Liver (tissue), 8 donors: ENCODE measurements at regions not wholly inside any gene's neighbourhood (a gene's known extent, or its start where the extent isn't known, plus 50 kb on each side); places are given as distances from the start of the nearest gene placed in this dataset.

ENCODE experiments used
- DNase-seq: peaks from one replicate; pipeline ENCODE4 v3.0.0-alpha.2; 2017; ENCODE audit warnings: low spot score
- H3K27ac ChIP-seq, 2 donors: one replicate each; pipeline ENCODE4 v1.7.0; 2013; ENCODE audit warnings: inconsistent platforms in 2 of 2, low read length in 2 of 2, control low read depth in 1 of 2, low read depth in 1 of 2, mild to moderate bottlenecking in 1 of 2
- H3K27me3 ChIP-seq, 4 donors: one replicate each; pipeline versions ENCODE4 v1.6.1 to v1.7.0; 2013; ENCODE audit warnings: low read length in 3 of 4, inconsistent platforms in 1 of 4, mild to moderate bottlenecking in 1 of 4, moderate library complexity in 1 of 4; ENCODE audit not compliant: control insufficient read depth in 4 of 4, insufficient read depth in 4 of 4
- H3K36me3 ChIP-seq, 4 donors: one replicate each; pipeline versions ENCODE4 v1.6.1 to v1.7.0; 2013; ENCODE audit warnings: low read length in 3 of 4, mild to moderate bottlenecking in 3 of 4, low read depth in 1 of 4, moderate library complexity in 1 of 4; ENCODE audit not compliant: control insufficient read depth in 4 of 4, insufficient read depth in 3 of 4
- H3K4me1 ChIP-seq, 4 donors: one replicate each; pipeline versions ENCODE4 v1.6.1 to v1.7.0; 2013; ENCODE audit warnings: low read length in 3 of 4, mild to moderate bottlenecking in 3 of 4, moderate library complexity in 1 of 4; ENCODE audit not compliant: control insufficient read depth in 4 of 4, insufficient read depth in 4 of 4
- H3K4me3 ChIP-seq, 3 donors: one replicate each; pipeline versions ENCODE4 v1.6.1 to v1.7.0; 2013; ENCODE audit warnings: low read length in 3 of 3, control low read depth in 1 of 3, low read depth in 1 of 3, mild to moderate bottlenecking in 1 of 3
- H3K9ac ChIP-seq, 2 donors: one replicate each; pipeline ENCODE4 v1.7.0; 2013; ENCODE audit warnings: low read length in 2 of 2, mild to moderate bottlenecking in 2 of 2, moderate library complexity in 2 of 2, control low read depth in 1 of 2, low read depth in 1 of 2
- H3K9me3 ChIP-seq, 4 donors: one replicate each; pipeline versions ENCODE4 v1.6.1 to v1.7.0; 2013; ENCODE audit warnings: low read length in 3 of 4; ENCODE audit not compliant: control insufficient read depth in 4 of 4
- ATF3 ChIP-seq: IDR thresholded peaks from 2 replicates; pipeline ENCODE4 v1.6.1; 2016; ENCODE audit warnings: antibody characterized with exemption
- EGR1 ChIP-seq, 2 donors: IDR thresholded peaks; 2 replicates each; pipeline ENCODE4 v1.6.1; 2016 to 2018; ENCODE audit warnings: antibody characterized with exemption in 2 of 2, low read depth in 2 of 2
- FOXA1 ChIP-seq: IDR thresholded peaks from 2 replicates; pipeline ENCODE4 v1.6.1; 2016; ENCODE audit warnings: antibody characterized with exemption
- FOXA2 ChIP-seq: IDR thresholded peaks from 2 replicates; pipeline ENCODE4 v1.6.1; 2016; ENCODE audit warnings: antibody characterized with exemption
- GABPA ChIP-seq, 2 donors: IDR thresholded peaks in 1 of 2; conservative IDR thresholded peaks in 1 of 2; 2 replicates each; pipeline ENCODE4 v1.6.1; 2016; ENCODE audit warnings: antibody characterized with exemption in 2 of 2, mild to moderate bottlenecking in 1 of 2, moderate library complexity in 1 of 2
- HNF4A ChIP-seq, 2 donors: conservative IDR thresholded peaks; 2 replicates each; pipeline ENCODE4 v1.6.1; 2016; ENCODE audit warnings: antibody characterized with exemption in 2 of 2, mild to moderate bottlenecking in 2 of 2
- HNF4G ChIP-seq: IDR thresholded peaks from 2 replicates; pipeline ENCODE4 v1.6.1; 2016; ENCODE audit warnings: antibody characterized with exemption
- JUND ChIP-seq, 2 donors: IDR thresholded peaks; 2 replicates each; pipeline ENCODE4 v1.6.1; 2016; ENCODE audit warnings: antibody characterized with exemption in 2 of 2
- NR2F2 ChIP-seq: IDR thresholded peaks from 2 replicates; pipeline ENCODE4 v1.6.1; 2016; ENCODE audit warnings: antibody characterized with exemption
- RAD21 ChIP-seq, 2 donors: IDR thresholded peaks; 2 replicates each; pipeline ENCODE4 v1.6.1; 2016; ENCODE audit warnings: antibody characterized with exemption in 2 of 2, mild to moderate bottlenecking in 2 of 2
- REST ChIP-seq: IDR thresholded peaks from 2 replicates; pipeline ENCODE4 v1.6.1; 2016; ENCODE audit warnings: antibody characterized with exemption, mild to moderate bottlenecking
- RXRA ChIP-seq, 2 donors: IDR thresholded peaks; 2 replicates each; pipeline ENCODE4 v1.6.1; 2017 to 2018; ENCODE audit warnings: antibody characterized with exemption in 2 of 2, mild to moderate bottlenecking in 1 of 2
- SP1 ChIP-seq: IDR thresholded peaks from 2 replicates; pipeline ENCODE4 v1.6.1; 2018; ENCODE audit warnings: antibody characterized with exemption, mild to moderate bottlenecking
- TAF1 ChIP-seq: conservative IDR thresholded peaks from 2 replicates; pipeline ENCODE4 v1.6.1; 2016; ENCODE audit warnings: antibody characterized with exemption, mild to moderate bottlenecking
- YY1 ChIP-seq: IDR thresholded peaks from 2 replicates; pipeline ENCODE4 v1.6.1; 2016; ENCODE audit warnings: antibody characterized with exemption, mild to moderate bottlenecking
- WGBS: extraction: QIAGEN DNeasy Blood & Tissue Kit; methylation state at CpG from one replicate; pipeline ENCODE4 v1.1.7; 2013; 5-methylcytosine and 5-hydroxymethylcytosine counted together
- TF ChIP-seq, protein P1 (sequence below): fragments of 150-350 bp; IDR thresholded peaks from 2 replicates; pipeline ENCODE4 v1.5.1; 2017; ENCODE audit warnings: improper control_type of control experiment, low read depth, low read length; ENCODE audit not compliant: missing input control
- TF ChIP-seq, protein P2 (sequence below): IDR thresholded peaks from 2 replicates; pipeline ENCODE4 v1.6.1; 2016; ENCODE audit warnings: antibody characterized with exemption
- TF ChIP-seq, protein P3 (sequence below): IDR thresholded peaks from 2 replicates; pipeline ENCODE4 v1.6.1; 2016; ENCODE audit warnings: antibody characterized with exemption
- donor health status: healthy.
- donor health status: healthy.
- donor health status: healthy.
- donor health status: healthy.
- donor health status: healthy.

DNA sequence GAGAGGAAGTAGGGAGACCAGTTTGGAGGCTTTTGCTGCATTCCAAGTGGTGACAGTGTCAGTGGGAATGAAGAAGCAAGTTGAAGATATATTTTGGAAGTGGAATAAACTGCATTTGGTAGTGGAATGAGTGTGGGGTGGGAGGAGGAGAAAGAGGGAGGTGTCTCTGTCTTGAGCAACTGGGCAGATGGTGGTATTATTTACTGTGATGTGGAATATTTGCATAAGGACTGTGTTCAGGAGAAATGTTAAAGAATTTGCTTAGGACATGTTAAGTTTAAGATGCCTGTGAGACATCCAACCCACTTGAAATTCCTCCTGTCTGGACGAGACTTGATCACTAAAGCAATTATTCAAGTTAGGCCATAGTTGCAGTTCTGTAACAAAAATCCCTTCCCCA, 448.9 kb upstream of the AMOT start:
- Histone ChIP-seq H3K36me3 (no peaks in the 10 kb centered on the region), H3K9ac (no peak overlapping the region), H3K4me1 (no peaks in the 10 kb centered on the region), H3K27me3 (no peaks in the 10 kb centered on the region), H3K27ac (no peak overlapping the region), H3K4me3 (no peak overlapping the region), H3K9me3 (no peaks in the 10 kb centered on the region)
- WGBS: 35% methylated on average over 1 of the region's 1 CpG
- no peak for DNase-seq
- no peak for TF ChIP-seq JUND (IDR thresholded peaks at IDR 0.05)
- TF ChIP-seq, protein P1, sequence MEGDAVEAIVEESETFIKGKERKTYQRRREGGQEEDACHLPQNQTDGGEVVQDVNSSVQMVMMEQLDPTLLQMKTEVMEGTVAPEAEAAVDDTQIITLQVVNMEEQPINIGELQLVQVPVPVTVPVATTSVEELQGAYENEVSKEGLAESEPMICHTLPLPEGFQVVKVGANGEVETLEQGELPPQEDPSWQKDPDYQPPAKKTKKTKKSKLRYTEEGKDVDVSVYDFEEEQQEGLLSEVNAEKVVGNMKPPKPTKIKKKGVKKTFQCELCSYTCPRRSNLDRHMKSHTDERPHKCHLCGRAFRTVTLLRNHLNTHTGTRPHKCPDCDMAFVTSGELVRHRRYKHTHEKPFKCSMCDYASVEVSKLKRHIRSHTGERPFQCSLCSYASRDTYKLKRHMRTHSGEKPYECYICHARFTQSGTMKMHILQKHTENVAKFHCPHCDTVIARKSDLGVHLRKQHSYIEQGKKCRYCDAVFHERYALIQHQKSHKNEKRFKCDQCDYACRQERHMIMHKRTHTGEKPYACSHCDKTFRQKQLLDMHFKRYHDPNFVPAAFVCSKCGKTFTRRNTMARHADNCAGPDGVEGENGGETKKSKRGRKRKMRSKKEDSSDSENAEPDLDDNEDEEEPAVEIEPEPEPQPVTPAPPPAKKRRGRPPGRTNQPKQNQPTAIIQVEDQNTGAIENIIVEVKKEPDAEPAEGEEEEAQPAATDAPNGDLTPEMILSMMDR: no peak
- no peak for TF ChIP-seq NR2F2
- TF ChIP-seq YY1: no peak
- TF ChIP-seq, protein P2, sequence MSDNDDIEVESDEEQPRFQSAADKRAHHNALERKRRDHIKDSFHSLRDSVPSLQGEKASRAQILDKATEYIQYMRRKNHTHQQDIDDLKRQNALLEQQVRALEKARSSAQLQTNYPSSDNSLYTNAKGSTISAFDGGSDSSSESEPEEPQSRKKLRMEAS: no peak
- TF ChIP-seq RAD21 (IDR thresholded peaks at IDR 0.05): no peak
- no peak for TF ChIP-seq ATF3
- TF ChIP-seq, protein P3, sequence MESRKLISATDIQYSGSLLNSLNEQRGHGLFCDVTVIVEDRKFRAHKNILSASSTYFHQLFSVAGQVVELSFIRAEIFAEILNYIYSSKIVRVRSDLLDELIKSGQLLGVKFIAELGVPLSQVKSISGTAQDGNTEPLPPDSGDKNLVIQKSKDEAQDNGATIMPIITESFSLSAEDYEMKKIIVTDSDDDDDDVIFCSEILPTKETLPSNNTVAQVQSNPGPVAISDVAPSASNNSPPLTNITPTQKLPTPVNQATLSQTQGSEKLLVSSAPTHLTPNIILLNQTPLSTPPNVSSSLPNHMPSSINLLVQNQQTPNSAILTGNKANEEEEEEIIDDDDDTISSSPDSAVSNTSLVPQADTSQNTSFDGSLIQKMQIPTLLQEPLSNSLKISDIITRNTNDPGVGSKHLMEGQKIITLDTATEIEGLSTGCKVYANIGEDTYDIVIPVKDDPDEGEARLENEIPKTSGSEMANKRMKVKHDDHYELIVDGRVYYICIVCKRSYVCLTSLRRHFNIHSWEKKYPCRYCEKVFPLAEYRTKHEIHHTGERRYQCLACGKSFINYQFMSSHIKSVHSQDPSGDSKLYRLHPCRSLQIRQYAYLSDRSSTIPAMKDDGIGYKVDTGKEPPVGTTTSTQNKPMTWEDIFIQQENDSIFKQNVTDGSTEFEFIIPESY: no peak
- TF ChIP-seq REST: no peak
- no peak for TF ChIP-seq GABPA (IDR thresholded peaks at IDR 0.05 in 1 of 2, conservative IDR thresholded peaks at IDR 0.05 in 1 of 2)
- no peak for TF ChIP-seq HNF4A (conservative IDR thresholded peaks at IDR 0.05)
- TF ChIP-seq SP1: no peak
- no peak for TF ChIP-seq EGR1 (IDR thresholded peaks at IDR 0.05; ENCODE audit: low read depth in 2 of 2)
- TF ChIP-seq RXRA (IDR thresholded peaks at IDR 0.05): no peak
- no peak for TF ChIP-seq TAF1
- no peak for TF ChIP-seq HNF4G
- no peak for TF ChIP-seq FOXA2

DNA sequence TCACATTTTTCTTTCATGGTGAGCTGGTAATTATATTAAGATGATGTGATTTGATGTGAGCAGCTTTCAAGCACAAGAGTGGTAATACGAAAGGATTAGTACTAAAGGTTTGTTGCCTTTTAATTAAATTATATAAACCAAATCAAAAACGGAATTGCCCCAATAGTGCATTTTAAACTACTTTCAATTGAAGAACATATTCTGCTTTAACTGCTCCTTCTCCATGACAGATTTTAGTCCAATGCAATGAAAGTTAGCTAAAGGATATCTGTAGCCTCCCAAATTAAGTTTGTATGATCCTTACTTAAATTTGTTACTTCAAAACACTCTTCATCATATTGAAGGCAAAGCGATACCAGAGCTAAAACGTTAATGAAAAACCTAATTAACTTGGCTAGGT, 447.1 kb upstream of the AMOT start:
- Histone ChIP-seq H3K9ac (no peak overlapping the region), H3K9me3 (no peaks in the 10 kb centered on the region), H3K4me3 (no peak overlapping the region), H3K27me3 (no peaks in the 10 kb centered on the region), H3K4me1 (no peaks in the 10 kb centered on the region), H3K27ac (no peak overlapping the region), H3K36me3 (no peaks in the 10 kb centered on the region)
- WGBS: 69% methylated on average over 4 of the region's 4 CpGs
- DNase-seq: no peak
- TF ChIP-seq REST (no peak), ATF3 (no peak), RXRA (IDR thresholded peaks at IDR 0.05) (no peak), GABPA (IDR thresholded peaks at IDR 0.05 in 1 of 2, conservative IDR thresholded peaks at IDR 0.05 in 1 of 2) (no peak), YY1 (no peak), EGR1 (IDR thresholded peaks at IDR 0.05; ENCODE audit: low read depth in 2 of 2) (no peak), FOXA2 (no peak), FOXA1 (no peak), SP1 (no peak), TAF1 (no peak), HNF4G (no peak), JUND (IDR thresholded peaks at IDR 0.05) (no peak), RAD21 (IDR thresholded peaks at IDR 0.05) (no peak)
- TF ChIP-seq, protein P1: no peak
